OCI-LY7 (cell line): ENCODE measurements at regions not wholly inside any gene's neighbourhood (a gene's known extent, or its start where the extent isn't known, plus 50 kb on each side); places are given as distances from the start of the nearest gene placed in this dataset.

ENCODE experiments used
- BruUV-seq: library from RNA; stranded (reverse); fragments of 400-500 nt; replicated peaks from 2 replicates; lab custom pipeline; 2021; lab: Mats Ljungman, UMichigan
- CTCF ChIA-PET: fragments of 300-600 bp; sonication (Branson Sonifier 250); formaldehyde crosslinking; loops from one replicate; lab custom pipeline; 2022; ENCODE audit warnings: antibody characterized with exemption; ENCODE audit not compliant: unreplicated experiment; lab: Charles Lee
- POLR2A ChIA-PET: fragments of 300-600 bp; sonication (Branson Sonifier 250); formaldehyde crosslinking; loops from one replicate; lab custom pipeline; 2022; ENCODE audit warnings: antibody characterized with exemption; lab: Charles Lee
- DNase-seq: peaks from one replicate; pipeline ENCODE4 v3.0.0-alpha.2; 2015; ENCODE audit warnings: low spot score
- H2AFZ ChIP-seq: fragments of 200-600 bp; sonication (generic), shearing (Covaris generic); 2 replicates; pipeline ENCODE4 v1.6.1; 2014; ENCODE audit warnings: mild to moderate bottlenecking, antibody characterized with exemption, low read length, moderate library complexity
- H3K27ac ChIP-seq: fragments of 200-600 bp; sonication (generic); 2 replicates; pipeline ENCODE4 v1.5.1; 2014; ENCODE audit warnings: mixed run types, low read depth, mild to moderate bottlenecking, moderate library complexity, low read length, inconsistent platforms; ENCODE audit not compliant: poor library complexity, severe bottlenecking
- H3K36me3 ChIP-seq: fragments of 200-600 bp; sonication (generic); 2 replicates; pipeline ENCODE4 v1.6.1; 2014; ENCODE audit warnings: mild to moderate bottlenecking, antibody characterized with exemption, low read length, moderate library complexity, mixed read lengths; ENCODE audit not compliant: insufficient read depth
- H3K4me1 ChIP-seq: fragments of 200-600 bp; sonication (generic); 2 replicates; pipeline ENCODE4 v1.5.1; 2014; ENCODE audit warnings: mild to moderate bottlenecking, low read length; ENCODE audit not compliant: insufficient read depth, poor library complexity, severe bottlenecking
- H3K4me2 ChIP-seq: fragments of 200-600 bp; sonication (generic); 2 replicates; pipeline ENCODE4 v1.6.1; 2014; ENCODE audit warnings: mild to moderate bottlenecking, low read length
- H3K4me3 ChIP-seq: fragments of 200-600 bp; sonication (generic); 2 replicates; pipeline ENCODE4 v1.5.1; 2014; ENCODE audit warnings: mild to moderate bottlenecking, low read depth, low read length; ENCODE audit not compliant: poor library complexity, severe bottlenecking
- H3K79me2 ChIP-seq: fragments of 200-600 bp; sonication (generic); 2 replicates; pipeline ENCODE4 v1.6.1; 2016; ENCODE audit warnings: low read depth, mild to moderate bottlenecking, low read length, moderate library complexity, mixed read lengths; ENCODE audit not compliant: insufficient read depth
- H3K9me2 ChIP-seq: fragments of 200-600 bp; sonication (generic); 2 replicates; pipeline ENCODE4 v1.6.1; 2016; ENCODE audit warnings: mild to moderate bottlenecking, low read length, mixed read lengths; ENCODE audit not compliant: insufficient read depth
- H3K9me3 ChIP-seq: fragments of 200-600 bp; sonication (generic); 2 replicates; pipeline ENCODE4 v1.6.1; 2014; ENCODE audit warnings: mild to moderate bottlenecking, mixed run types, low read length, mixed read lengths
- H4K20me1 ChIP-seq: fragments of 200-600 bp; sonication (generic); 2 replicates; pipeline ENCODE4 v1.6.1; 2014; ENCODE audit warnings: mild to moderate bottlenecking, antibody characterized with exemption, low read length, moderate library complexity, mixed read lengths; ENCODE audit not compliant: insufficient read depth
- CTCF ChIP-seq: fragments of 200-600 bp; sonication (generic); conservative IDR thresholded peaks from 2 replicates; pipeline ENCODE4 v1.5.1; 2014; ENCODE audit warnings: mild to moderate bottlenecking, antibody characterized with exemption, low read length, moderate library complexity, mixed read lengths
- EZH2phosphoT487 ChIP-seq: fragments of 200-600 bp; sonication (generic); IDR thresholded peaks from 2 replicates; pipeline ENCODE4 v1.6.1; 2018; ENCODE audit warnings: low read depth, borderline replicate concordance, mild to moderate bottlenecking, mixed run types, antibody characterized with exemption, low read length, moderate library complexity, mixed read lengths
- intact Hi-C: fragments of 100-400 bp; cut with micrococcal nuclease; formaldehyde crosslinking; loops from one replicate; pipeline ENCODE4 v1.10.0; 2022; ENCODE audit not compliant: unreplicated experiment

DNA sequence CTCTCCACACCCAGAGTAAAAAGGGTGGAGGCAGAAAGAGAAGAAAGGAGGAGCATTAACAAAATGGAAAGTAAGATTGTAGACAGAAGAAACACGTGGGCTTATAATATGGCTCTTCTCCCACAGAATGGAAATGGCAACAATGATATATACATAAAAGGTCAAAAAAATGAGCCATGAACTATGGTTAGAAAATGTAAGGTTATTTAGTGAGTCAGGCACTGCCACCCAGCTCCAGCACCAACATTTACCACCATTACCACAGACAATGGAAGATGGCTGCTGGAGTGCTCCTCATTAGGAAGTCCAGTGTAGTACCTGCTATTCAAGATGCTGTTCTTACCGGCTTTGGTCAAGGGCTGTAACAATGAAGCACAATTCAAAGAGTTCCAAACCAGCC lies 258.0 kb downstream of the ZEB2 start:
- no peak for DNase-seq
- H3K79me2 ChIP-seq: peaks cover 4% of the 10 kb centered on the region; the same call in 1 of the 2 replicates
- no peak overlapping the region for H2AFZ ChIP-seq
- H3K4me2 ChIP-seq: no peak overlapping the region
- H4K20me1 ChIP-seq: no peaks in the 10 kb centered on the region
- no peak for TF ChIP-seq CTCF
- TF ChIP-seq EZH2phosphoT487: no peak
- no TSS peak for BruUV-seq
- H3K9me2 ChIP-seq: no peaks in the 10 kb centered on the region
- H3K9me3 ChIP-seq: peaks cover 19% of the 10 kb centered on the region
- POLR2A ChIA-PET: no interaction called here
- H3K4me1 ChIP-seq: peaks cover 6% of the 10 kb centered on the region
- H3K4me3 ChIP-seq: no peak overlapping the region
- CTCF ChIA-PET: no interaction called here
- intact Hi-C loops: no loop called here
- H3K27ac ChIP-seq: no peak overlapping the region
- H3K36me3 ChIP-seq: peaks cover 7% of the 10 kb centered on the region; the same call in 1 of the 2 replicates

GRCh38 chr2:144261336-144261735 lies 258.6 kb downstream of the ZEB2 start:
- intact Hi-C loops: no loop called here
- POLR2A ChIA-PET: interaction anchor here (0.7 kb wide), 1 partner anchor 108 kb away, joined by 3 read pairs; no protein-coding TSS in a partner anchor
- H4K20me1 ChIP-seq: no peaks in the 10 kb centered on the region
- no peak overlapping the region for H3K4me2 ChIP-seq
- H3K9me3 ChIP-seq: peaks cover 19% of the 10 kb centered on the region
- CTCF ChIA-PET: no interaction called here
- H3K4me1 ChIP-seq: peaks cover 5% of the 10 kb centered on the region
- H2AFZ ChIP-seq: no peak overlapping the region
- no TSS peak for BruUV-seq
- H3K9me2 ChIP-seq: no peaks in the 10 kb centered on the region
- TF ChIP-seq CTCF: no peak
- no peak for TF ChIP-seq EZH2phosphoT487
- no peak for DNase-seq
- H3K27ac ChIP-seq: no peak overlapping the region
- H3K79me2 ChIP-seq: peaks cover 4% of the 10 kb centered on the region; the same call in 1 of the 2 replicates
- peaks cover 7% of the 10 kb centered on the region; the same call in 1 of the 2 replicates for H3K36me3 ChIP-seq
- H3K4me3 ChIP-seq: no peak overlapping the region

- H3K79me2 ChIP-seq: 0 out of 2 replicates have a peak, but pooled peaks cover 4% of the 10 kb centered on the region
- H3K36me3 ChIP-seq: peaks cover 21% of the 10 kb centered on the region
- POLR2A ChIA-PET: interaction anchor here (0.6 to 1.7 kb wide), 3 partner anchors 10 to 360 kb away, joined by 3 to 6 read pairs (median 3); no protein-coding TSS in a partner anchor
- no peak overlapping the region for H3K4me3 ChIP-seq
- H3K9me3 ChIP-seq: peaks cover 33% of the 10 kb centered on the region
- no TSS peak for BruUV-seq
- no peak overlapping the region for H3K4me2 ChIP-seq
- TF ChIP-seq CTCF (no peak), EZH2phosphoT487 (no peak)
- DNase-seq: no peak
- H3K4me1 ChIP-seq: peaks cover 5% of the 10 kb centered on the region
- CTCF ChIA-PET: no interaction called here
- no peak overlapping the region for H2AFZ ChIP-seq
- intact Hi-C loops: no loop called here
- H3K27ac ChIP-seq: no peak overlapping the region
- no peaks in the 10 kb centered on the region for H4K20me1 ChIP-seq
- no peaks in the 10 kb centered on the region for H3K9me2 ChIP-seq
These were observed 260.6 kb downstream of the ZEB2 start for GRCh38 chr2:144259332-144259731.
